Vagina (tissue), 2 donors: ENCODE measurements at regions not wholly inside any gene's neighbourhood (a gene's known extent, or its start where the extent isn't known, plus 50 kb on each side); places are given as distances from the start of the nearest gene placed in this dataset.

Experiments
- POLR2A ChIP-seq, 2 donors: fragments of 450-650 bp; IDR thresholded peaks; one replicate each; pipeline ENCODE4 v1.6.1; 2017; ENCODE audit warnings: antibody characterized with exemption in 2 of 2, mild to moderate bottlenecking in 2 of 2, moderate library complexity in 2 of 2
- POLR2AphosphoS5 ChIP-seq, 2 donors: sonication (generic); formaldehyde crosslinking; IDR thresholded peaks; one replicate each; pipeline ENCODE4 v1.9.0; 2017; ENCODE audit warnings: antibody characterized with exemption in 2 of 2, mild to moderate bottlenecking in 2 of 2, low read depth in 1 of 2; ENCODE audit not compliant: insufficient read depth in 1 of 2
- TF ChIP-seq, protein P1 (sequence below), 3 experiments: fragments of 450-650 bp in 2 of 3; fragments of 200-600 bp in 1 of 3; sonication (generic) in 1 of 3; IDR thresholded peaks; one replicate each; pipeline ENCODE4 v1.5.1; 2017 to 2019; ENCODE audit warnings: antibody characterized with exemption in 3 of 3, mild to moderate bottlenecking in 2 of 3, moderate library complexity in 2 of 3

DNA sequence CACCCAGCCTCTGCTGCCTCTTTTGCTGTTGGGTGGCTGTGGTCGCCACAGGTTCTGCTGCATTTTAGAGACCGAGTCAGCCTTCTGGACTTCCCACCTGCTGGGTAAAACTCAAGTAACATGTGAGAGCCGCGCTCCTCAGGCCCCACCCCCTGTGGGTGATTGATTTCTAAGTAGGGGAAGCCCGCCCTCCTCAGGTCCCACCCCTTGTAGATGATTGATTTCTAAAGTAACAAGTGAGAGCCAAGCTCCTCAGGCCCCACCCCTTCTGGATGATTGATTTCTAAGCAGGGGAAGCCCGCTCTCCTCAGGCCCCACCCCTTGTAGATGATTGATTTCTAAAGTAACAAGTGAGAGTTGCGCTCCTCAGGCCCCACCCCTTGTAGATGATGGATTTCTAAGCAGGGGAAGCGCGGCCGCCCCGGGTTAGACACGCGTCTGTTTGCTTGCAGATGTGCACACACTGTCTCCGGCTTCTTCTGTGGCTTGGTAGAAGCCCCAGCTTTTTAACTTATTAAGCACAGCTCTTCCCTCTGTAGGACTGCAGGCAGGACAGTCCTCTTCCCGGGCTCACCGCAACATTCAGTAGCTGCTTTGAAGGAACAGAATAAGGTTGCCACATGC is 83.4 kb downstream of the FAM43A start:
- no peak for TF ChIP-seq POLR2A (IDR thresholded peaks at IDR 0.05)
- TF ChIP-seq, protein P1, sequence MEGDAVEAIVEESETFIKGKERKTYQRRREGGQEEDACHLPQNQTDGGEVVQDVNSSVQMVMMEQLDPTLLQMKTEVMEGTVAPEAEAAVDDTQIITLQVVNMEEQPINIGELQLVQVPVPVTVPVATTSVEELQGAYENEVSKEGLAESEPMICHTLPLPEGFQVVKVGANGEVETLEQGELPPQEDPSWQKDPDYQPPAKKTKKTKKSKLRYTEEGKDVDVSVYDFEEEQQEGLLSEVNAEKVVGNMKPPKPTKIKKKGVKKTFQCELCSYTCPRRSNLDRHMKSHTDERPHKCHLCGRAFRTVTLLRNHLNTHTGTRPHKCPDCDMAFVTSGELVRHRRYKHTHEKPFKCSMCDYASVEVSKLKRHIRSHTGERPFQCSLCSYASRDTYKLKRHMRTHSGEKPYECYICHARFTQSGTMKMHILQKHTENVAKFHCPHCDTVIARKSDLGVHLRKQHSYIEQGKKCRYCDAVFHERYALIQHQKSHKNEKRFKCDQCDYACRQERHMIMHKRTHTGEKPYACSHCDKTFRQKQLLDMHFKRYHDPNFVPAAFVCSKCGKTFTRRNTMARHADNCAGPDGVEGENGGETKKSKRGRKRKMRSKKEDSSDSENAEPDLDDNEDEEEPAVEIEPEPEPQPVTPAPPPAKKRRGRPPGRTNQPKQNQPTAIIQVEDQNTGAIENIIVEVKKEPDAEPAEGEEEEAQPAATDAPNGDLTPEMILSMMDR (IDR thresholded peaks at IDR 0.05), result no peak
- no peak for TF ChIP-seq POLR2AphosphoS5 (IDR thresholded peaks at IDR 0.05; ENCODE audit: insufficient read depth in 1 of 2, low read depth in 1 of 2)
